HepG2 (cell line): ENCODE measurements at regions not wholly inside any gene's neighbourhood (a gene's known extent, or its start where the extent isn't known, plus 50 kb on each side); places are given as distances from the start of the nearest gene placed in this dataset.

ENCODE experiments used
- ATAC-seq: fragments of 200-7000 bp; cut with Tn5 transposase; 3 replicates; pipeline ENCODE4 v1.9.1; 2020; ENCODE audit warnings: mild to moderate bottlenecking, moderate library complexity
- BruUV-seq: library from RNA; stranded (reverse); fragments of 400-500 nt; replicated peaks from 2 replicates; lab custom pipeline; 2021; lab: Mats Ljungman, UMichigan
- CTCF ChIA-PET: fragments of 300-600 bp; formaldehyde crosslinking; extraction: SDS; loops from one replicate; lab custom pipeline; 2021; ENCODE audit warnings: low total read pairs, inconsistent platforms, low intra/inter-chr PET ratio; lab: Yijun Ruan, JAX
- POLR2A ChIA-PET: fragments of 350-600 bp; sonication (Branson Sonifier 250); formaldehyde crosslinking; loops from one replicate; lab custom pipeline; 2020; ENCODE audit warnings: antibody characterized with exemption, inconsistent platforms; lab: Yijun Ruan, JAX
- DNase-seq: peaks from one replicate; pipeline ENCODE4 v3.0.0-alpha.2; 2015; ENCODE audit warnings: low spot score
- FAIRE-seq: peaks from 3 replicates; lab custom pipeline; 2011; peaks lifted over from hg19 to GRCh38; lab: Jason Lieb, UNC
- H2AFZ ChIP-seq: one replicate; pipeline ENCODE4 v1.6.1; 2011; ENCODE audit warnings: low read length, inconsistent platforms
- H3K27ac ChIP-seq: fragments of 300-600 bp; 3 replicates; pipeline ENCODE4 v1.8.0; 2011; ENCODE audit warnings: mixed run types, mild to moderate bottlenecking, mixed read lengths, low read length, inconsistent platforms; ENCODE audit not compliant: insufficient read depth; ENCODE audit errors: extremely low read length
- H3K27me3 ChIP-seq, 2 experiments: fragments of 200-600 bp in 1 of 2; 2 replicates in 1 of 2; 3 replicates in 1 of 2; pipeline versions ENCODE4 v1.6.0 to v1.8.0; 2011; ENCODE audit warnings: low read length in 2 of 2, mild to moderate bottlenecking in 2 of 2, moderate library complexity in 2 of 2, inconsistent platforms in 1 of 2; ENCODE audit not compliant: insufficient read depth in 2 of 2, control insufficient read depth in 1 of 2
- H3K36me3 ChIP-seq, 2 experiments: fragments of 200-600 bp in 1 of 2; replicated peaks in 1 of 2; 2 replicates in 1 of 2; 3 replicates in 1 of 2; pipeline versions ENCODE4 v1.5.1 to v1.8.0; 2011; ENCODE audit warnings: low read length in 2 of 2, inconsistent platforms in 1 of 2; ENCODE audit not compliant: insufficient read depth in 2 of 2, control insufficient read depth in 1 of 2
- H3K4me1 ChIP-seq: 2 replicates; pipeline ENCODE4 v1.5.1; 2012; ENCODE audit warnings: low read length, inconsistent platforms; ENCODE audit not compliant: insufficient read depth
- H3K4me2 ChIP-seq: 2 replicates; pipeline ENCODE4 v1.6.0; 2011; ENCODE audit warnings: low read depth, low read length, inconsistent platforms
- H3K4me3 ChIP-seq, 3 experiments: fragments of 200-600 bp in 1 of 3; sonication (generic), shearing (Covaris generic) in 1 of 3; replicated peaks in 1 of 3; 2 replicates each; pipeline ENCODE4 v1.5.1; 2011 to 2016; ENCODE audit warnings: low read length in 3 of 3, inconsistent platforms in 2 of 3, low read depth in 2 of 3, mild to moderate bottlenecking in 2 of 3, control low read depth in 1 of 3, mixed read lengths in 1 of 3; ENCODE audit not compliant: insufficient read depth in 1 of 3
- H3K79me2 ChIP-seq: one replicate; pipeline ENCODE4 v1.6.1; 2011; ENCODE audit warnings: low read length, inconsistent platforms; ENCODE audit not compliant: insufficient read depth
- H3K9ac ChIP-seq: 2 replicates; pipeline ENCODE4 v1.6.0; 2011; ENCODE audit warnings: mild to moderate bottlenecking, low read depth, low read length, inconsistent platforms; ENCODE audit not compliant: insufficient read depth
- H3K9me3 ChIP-seq: 2 replicates; pipeline ENCODE4 v1.5.1; 2012; ENCODE audit warnings: mild to moderate bottlenecking, low read length
- H4K20me1 ChIP-seq: 2 replicates; pipeline ENCODE4 v1.6.0; 2011; ENCODE audit warnings: inconsistent platforms, mild to moderate bottlenecking, low read length, moderate library complexity; ENCODE audit not compliant: insufficient read depth
- ATF7 ChIP-seq, 2 experiments: fragments of 450-650 bp in 1 of 2; sonication (generic) in 1 of 2; formaldehyde crosslinking in 1 of 2; IDR thresholded peaks; 2 replicates each; pipeline versions ENCODE4 v1.4.0 to v1.6.1; 2016 to 2020; ENCODE audit warnings: antibody characterized with exemption in 1 of 2, mild to moderate bottlenecking in 1 of 2, missing genetic modification reagents in 1 of 2
- CCDC6 ChIP-seq: sonication (generic); formaldehyde crosslinking; IDR thresholded peaks from 2 replicates; pipeline ENCODE4 v1.8.1; 2022; ENCODE audit warnings: mild to moderate bottlenecking, missing genetic modification reagents, moderate library complexity
- E2F5 ChIP-seq: sonication (generic); formaldehyde crosslinking; conservative IDR thresholded peaks from 2 replicates; pipeline ENCODE4 v1.4.0; 2020; ENCODE audit warnings: missing genetic modification reagents
- GATAD2A ChIP-seq: IDR thresholded peaks from 2 replicates; pipeline ENCODE4 v1.6.1; 2016
- HOXD1 ChIP-seq: sonication (generic); formaldehyde crosslinking; IDR thresholded peaks from 2 replicates; pipeline ENCODE4 v1.5.0; 2020; ENCODE audit warnings: missing genetic modification reagents
- NR2F1 ChIP-seq, 2 experiments: fragments of 450-650 bp in 1 of 2; formaldehyde crosslinking in 1 of 2; IDR thresholded peaks; 2 replicates each; pipeline versions ENCODE4 v1.5.0 to v1.6.1; 2016 to 2020; ENCODE audit warnings: mild to moderate bottlenecking in 1 of 2, missing compliant biosample characterization in 1 of 2, missing genetic modification reagents in 1 of 2, moderate library complexity in 1 of 2
- SPEN ChIP-seq: sonication (generic); formaldehyde crosslinking; IDR thresholded peaks from 2 replicates; pipeline ENCODE4 v1.5.1; 2020; ENCODE audit warnings: low read depth, mild to moderate bottlenecking, missing genetic modification reagents
- TBX3 ChIP-seq: fragments of 450-650 bp; IDR thresholded peaks from 2 replicates; pipeline ENCODE4 v1.6.1; 2017; ENCODE audit warnings: antibody characterized with exemption, mild to moderate bottlenecking, inconsistent platforms, borderline replicate concordance
- ZNF883 ChIP-seq: sonication (generic); formaldehyde crosslinking; IDR thresholded peaks from 2 replicates; pipeline ENCODE4 v1.5.1; 2020; ENCODE audit warnings: mild to moderate bottlenecking, missing genetic modification reagents; ENCODE audit errors: not compliant biosample characterization
- WGBS: methylation state at CpG from one replicate; pipeline ENCODE4 v1.1.6; 2017; ENCODE audit warnings: low lambda C conversion rate; 5-methylcytosine and 5-hydroxymethylcytosine counted together
- in situ Hi-C: cut with HindIII; loops from 2 replicates; pipeline ENCODE4 v1.10.0; 2017; ENCODE audit warnings: low pct_unique_long_range_greater_than_20kb; ENCODE audit not compliant: extremely low pct_ligation_motif_present
- intact Hi-C: fragments of 100-400 bp; cut with micrococcal nuclease; formaldehyde crosslinking; loops from one replicate; pipeline ENCODE4 v1.10.0; 2022; ENCODE audit not compliant: unreplicated experiment
- TF ChIP-seq, protein P1 (sequence below): sonication (generic); formaldehyde crosslinking; IDR thresholded peaks from 2 replicates; pipeline ENCODE4 v1.5.0; 2020; ENCODE audit warnings: missing genetic modification reagents

DNA sequence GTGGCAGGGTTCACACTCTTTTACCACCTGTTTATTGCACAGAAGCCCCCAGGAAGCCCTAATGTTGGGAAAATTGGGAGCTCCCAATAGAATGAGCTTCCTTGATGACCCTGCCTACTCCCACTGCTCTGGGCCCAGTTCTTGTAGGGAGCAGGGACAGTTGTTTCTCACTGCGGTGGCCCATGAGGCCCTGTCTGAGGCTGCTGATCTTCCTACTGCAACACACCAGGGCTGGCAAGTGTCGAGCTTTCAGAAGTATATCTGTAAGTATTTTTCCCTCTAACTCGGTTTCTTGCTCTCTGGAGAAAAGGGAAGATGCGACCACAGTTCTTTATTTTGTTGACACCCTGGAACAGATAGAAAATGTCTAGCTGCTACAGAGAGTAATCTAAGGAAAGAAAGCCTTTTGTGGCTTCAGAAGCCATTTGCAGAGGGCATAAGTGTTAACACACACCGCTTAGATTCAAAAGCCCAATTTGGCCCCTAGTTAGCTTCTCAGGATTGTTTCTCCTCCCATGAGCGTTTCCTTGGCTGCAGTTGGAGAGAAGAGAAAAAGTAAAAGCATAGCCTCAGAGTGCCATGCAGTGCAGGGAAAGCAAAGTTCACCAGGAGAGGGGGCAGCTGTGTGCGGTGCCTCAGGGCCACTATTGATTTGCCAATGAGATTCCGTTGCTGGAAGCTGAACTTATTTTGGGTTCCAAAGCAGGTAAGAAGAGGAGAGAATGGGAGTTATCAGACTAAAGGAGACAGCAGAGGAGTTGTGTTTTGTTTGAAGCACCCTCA is 102.6 kb downstream of the SELENOF start (continued):
- TF ChIP-seq, protein P1, sequence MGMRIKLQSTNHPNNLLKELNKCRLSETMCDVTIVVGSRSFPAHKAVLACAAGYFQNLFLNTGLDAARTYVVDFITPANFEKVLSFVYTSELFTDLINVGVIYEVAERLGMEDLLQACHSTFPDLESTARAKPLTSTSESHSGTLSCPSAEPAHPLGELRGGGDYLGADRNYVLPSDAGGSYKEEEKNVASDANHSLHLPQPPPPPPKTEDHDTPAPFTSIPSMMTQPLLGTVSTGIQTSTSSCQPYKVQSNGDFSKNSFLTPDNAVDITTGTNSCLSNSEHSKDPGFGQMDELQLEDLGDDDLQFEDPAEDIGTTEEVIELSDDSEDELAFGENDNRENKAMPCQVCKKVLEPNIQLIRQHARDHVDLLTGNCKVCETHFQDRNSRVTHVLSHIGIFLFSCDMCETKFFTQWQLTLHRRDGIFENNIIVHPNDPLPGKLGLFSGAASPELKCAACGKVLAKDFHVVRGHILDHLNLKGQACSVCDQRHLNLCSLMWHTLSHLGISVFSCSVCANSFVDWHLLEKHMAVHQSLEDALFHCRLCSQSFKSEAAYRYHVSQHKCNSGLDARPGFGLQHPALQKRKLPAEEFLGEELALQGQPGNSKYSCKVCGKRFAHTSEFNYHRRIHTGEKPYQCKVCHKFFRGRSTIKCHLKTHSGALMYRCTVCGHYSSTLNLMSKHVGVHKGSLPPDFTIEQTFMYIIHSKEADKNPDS (CRISPR knock-in tag), result no peak
- TF ChIP-seq CCDC6 (CRISPR knock-in tag), result no peak
- no peak for TF ChIP-seq TBX3
- no peak for TF ChIP-seq ZNF883 (CRISPR knock-in tag)
- peak; percentile 65; the same call in 1 of the 2 replicates for TF ChIP-seq GATAD2A (CRISPR knock-in tag)
- TF ChIP-seq SPEN, result peak; percentile 39; the same call in 1 of the 2 replicates
- no peak for TF ChIP-seq NR2F1 (CRISPR knock-in tag; IDR thresholded peaks at IDR 0.05)
- no peak for TF ChIP-seq E2F5 (CRISPR knock-in tag)
- TF ChIP-seq, all 625 proteins: peak for 48

- peaks cover 48% of the 10 kb centered on the region for H3K4me1 ChIP-seq
- CTCF ChIA-PET, result no interaction called here
- in situ Hi-C loops (no loop called here), intact Hi-C loops (no loop called here)
- H3K9me3 ChIP-seq, result no peaks in the 10 kb centered on the region
- H3K9ac ChIP-seq, result no peak overlapping the region
- no peaks in the 10 kb centered on the region for H4K20me1 ChIP-seq
- DNase-seq (no peak), FAIRE-seq (no peak), ATAC-seq (no peak)
- H3K4me2 ChIP-seq, result no peak overlapping the region
- BruUV-seq, result no TSS peak
- H3K36me3 ChIP-seq, result no peaks in the 10 kb centered on the region
- no peaks in the 10 kb centered on the region for H3K27me3 ChIP-seq
- H3K4me3 ChIP-seq, result no peak overlapping the region
- WGBS, result 94% methylated on average over 4 of the region's 6 CpGs
- H3K79me2 ChIP-seq, result no peaks in the 10 kb centered on the region
- H3K27ac ChIP-seq, result no peak overlapping the region
- TF ChIP-seq HOXD1 (CRISPR knock-in tag) (no peak), ATF7 (IDR thresholded peaks at IDR 0.05) (peak; percentile 56; the same call in 1 of the 2 replicates), ATF7 (CRISPR knock-in tag; IDR thresholded peaks at IDR 0.05) (no peak)
- TF ChIP-seq, all 625 proteins: peak for 1
- H2AFZ ChIP-seq, result no peak overlapping the region
- POLR2A ChIA-PET, result interaction anchor here (1.0 to 1.2 kb wide), 2 partner anchors 11 to 38 kb away, joined by 3 to 7 read pairs; no protein-coding TSS in a partner anchor
Observed at GRCh38 chr1:86812286-86812685, 101.6 kb downstream of the SELENOF start.
